GM12874 (cell line): ENCODE measurements at regions not wholly inside any gene's neighbourhood (a gene's known extent, or its start where the extent isn't known, plus 50 kb on each side); places are given as distances from the start of the nearest gene placed in this dataset.

Experiments used
- TF ChIP-seq, protein P1 (sequence below): IDR thresholded peaks from 2 replicates; pipeline ENCODE4 v1.5.1; 2011; ENCODE audit warnings: low read depth, mild to moderate bottlenecking, control low read depth, low read length, moderate library complexity; ENCODE audit not compliant: insufficient read depth

DNA sequence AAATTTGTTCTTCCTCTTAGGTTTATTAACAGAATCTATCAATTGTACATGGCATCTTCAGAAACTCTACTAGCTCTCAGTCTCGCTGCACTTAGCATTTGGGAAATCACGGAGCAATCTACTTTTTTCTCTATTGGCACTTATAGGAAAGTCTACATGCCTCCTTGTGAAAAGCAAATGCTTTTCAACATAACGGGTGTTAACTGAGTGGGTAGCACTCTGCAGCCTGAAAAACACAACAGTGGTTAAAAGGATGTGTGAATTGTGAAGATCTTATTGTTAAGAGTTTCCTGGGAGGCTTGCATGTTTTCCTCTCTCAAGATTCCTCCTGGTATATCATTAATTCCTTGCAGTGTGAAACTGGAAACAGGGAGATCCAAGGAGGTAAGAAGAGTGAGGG, 204.2 kb upstream of the SESN3 start:
- TF ChIP-seq, protein P1, sequence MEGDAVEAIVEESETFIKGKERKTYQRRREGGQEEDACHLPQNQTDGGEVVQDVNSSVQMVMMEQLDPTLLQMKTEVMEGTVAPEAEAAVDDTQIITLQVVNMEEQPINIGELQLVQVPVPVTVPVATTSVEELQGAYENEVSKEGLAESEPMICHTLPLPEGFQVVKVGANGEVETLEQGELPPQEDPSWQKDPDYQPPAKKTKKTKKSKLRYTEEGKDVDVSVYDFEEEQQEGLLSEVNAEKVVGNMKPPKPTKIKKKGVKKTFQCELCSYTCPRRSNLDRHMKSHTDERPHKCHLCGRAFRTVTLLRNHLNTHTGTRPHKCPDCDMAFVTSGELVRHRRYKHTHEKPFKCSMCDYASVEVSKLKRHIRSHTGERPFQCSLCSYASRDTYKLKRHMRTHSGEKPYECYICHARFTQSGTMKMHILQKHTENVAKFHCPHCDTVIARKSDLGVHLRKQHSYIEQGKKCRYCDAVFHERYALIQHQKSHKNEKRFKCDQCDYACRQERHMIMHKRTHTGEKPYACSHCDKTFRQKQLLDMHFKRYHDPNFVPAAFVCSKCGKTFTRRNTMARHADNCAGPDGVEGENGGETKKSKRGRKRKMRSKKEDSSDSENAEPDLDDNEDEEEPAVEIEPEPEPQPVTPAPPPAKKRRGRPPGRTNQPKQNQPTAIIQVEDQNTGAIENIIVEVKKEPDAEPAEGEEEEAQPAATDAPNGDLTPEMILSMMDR, result no peak

DNA sequence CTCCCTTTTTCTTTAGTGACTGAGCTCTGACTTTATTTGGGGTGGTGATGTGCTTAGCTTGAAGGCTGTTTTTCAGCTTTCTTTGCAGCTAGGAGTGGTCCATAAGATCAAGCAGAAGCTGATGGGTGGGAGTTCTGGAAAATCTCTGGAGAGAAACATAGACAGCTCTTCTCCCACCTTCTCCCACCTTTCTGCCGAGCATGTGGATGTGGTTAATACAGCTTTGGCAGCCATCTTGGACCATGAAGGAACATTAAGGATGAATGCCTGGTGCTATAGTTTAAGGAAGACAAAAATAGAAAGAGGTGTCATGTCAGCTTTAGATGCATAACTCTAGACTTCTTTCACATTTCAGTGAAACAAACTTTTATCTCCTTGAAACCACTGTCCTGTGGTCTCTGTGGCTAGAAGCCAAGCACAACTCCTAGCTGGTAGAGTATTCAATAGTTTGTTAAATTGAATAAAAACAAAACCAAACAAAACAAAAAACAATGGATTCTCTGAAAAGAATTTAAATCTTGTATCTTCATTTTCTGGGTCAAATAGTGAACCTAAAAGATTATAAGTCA, 203.6 kb upstream of the SESN3 start:
- TF ChIP-seq, protein P1, result no peak

DNA sequence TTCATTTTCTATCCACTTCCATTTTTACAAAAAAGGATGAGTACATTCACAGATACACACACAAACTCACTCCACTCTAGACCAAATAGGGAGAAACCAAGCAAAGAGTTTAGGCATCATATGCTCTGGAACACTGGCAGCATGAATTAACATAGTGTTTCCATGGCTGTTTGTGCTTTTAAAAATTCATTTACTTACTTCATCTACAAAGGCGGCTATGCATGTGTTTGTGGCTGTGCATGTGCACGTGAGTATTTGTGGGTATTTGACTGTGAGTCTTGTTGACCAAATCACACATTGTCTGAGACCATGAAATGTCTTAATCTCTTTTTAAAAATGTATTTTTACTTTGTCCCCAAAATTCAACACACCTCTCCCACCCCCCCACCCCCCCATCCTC, 203.0 kb upstream of the SESN3 start:
- TF ChIP-seq, protein P1, result no peak

DNA sequence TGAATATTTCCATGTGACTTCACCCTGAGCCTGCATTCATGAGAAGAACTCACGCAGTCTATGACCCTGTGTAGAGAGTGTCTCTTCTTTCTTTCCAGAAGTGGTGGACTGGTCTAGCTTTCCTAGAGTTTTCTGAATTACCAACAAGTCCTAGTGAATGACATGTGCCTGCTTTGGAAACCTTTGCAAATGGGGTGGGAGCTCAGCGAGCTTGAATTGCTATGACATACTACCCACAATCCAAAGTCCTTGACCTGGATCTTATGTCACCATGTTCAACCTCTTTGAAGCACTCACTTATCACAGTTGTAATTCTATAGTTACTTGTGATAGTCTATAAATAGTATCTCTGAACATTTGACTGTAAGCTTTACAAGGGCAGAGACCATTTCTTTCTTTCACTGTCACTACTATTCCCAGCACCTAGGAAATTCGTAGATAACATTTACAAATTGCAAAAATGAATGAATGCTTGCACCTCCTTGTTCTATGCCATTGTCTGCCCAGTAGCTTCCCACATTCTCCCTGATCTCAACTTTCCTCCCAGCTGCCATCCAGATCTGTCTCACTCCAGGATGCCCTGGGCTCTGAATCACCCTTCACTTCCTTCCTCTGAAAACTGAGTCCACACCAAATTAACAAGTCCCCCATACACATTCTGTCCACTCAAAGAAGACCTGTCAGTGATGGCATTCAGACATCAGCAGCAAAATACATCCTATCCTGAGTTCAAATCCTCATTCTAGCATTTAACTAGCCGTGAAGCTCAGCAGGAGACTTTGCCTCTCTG, 201.9 kb upstream of the SESN3 start:
- TF ChIP-seq, protein P1, result no peak

DNA sequence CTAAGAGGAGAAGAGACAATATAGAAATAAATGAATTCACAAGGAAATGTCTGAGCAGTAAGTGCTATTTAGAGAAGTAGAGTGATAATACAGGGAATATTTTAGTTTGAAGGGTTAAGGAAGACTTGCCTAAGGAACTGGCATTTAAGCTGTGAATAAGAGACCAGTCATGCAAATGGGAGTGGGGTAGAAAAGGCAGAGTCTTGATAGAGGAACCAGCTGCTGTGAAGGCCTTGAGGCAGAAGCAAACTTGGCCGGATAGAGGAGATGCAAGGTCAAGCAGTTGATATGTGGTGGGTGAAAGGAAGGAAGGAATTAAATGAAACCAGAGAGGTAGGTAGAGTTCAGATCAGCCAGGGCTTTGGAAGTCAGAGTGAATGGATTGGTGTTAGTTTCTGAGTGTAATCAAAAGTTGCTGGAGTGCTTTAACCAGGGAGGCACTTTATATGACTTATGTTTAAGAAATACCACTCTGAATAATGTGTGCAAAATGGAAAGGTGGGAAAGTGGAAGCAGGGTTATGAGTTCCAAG, 198.4 kb upstream of the SESN3 start:
- TF ChIP-seq, protein P1, result no peak

DNA sequence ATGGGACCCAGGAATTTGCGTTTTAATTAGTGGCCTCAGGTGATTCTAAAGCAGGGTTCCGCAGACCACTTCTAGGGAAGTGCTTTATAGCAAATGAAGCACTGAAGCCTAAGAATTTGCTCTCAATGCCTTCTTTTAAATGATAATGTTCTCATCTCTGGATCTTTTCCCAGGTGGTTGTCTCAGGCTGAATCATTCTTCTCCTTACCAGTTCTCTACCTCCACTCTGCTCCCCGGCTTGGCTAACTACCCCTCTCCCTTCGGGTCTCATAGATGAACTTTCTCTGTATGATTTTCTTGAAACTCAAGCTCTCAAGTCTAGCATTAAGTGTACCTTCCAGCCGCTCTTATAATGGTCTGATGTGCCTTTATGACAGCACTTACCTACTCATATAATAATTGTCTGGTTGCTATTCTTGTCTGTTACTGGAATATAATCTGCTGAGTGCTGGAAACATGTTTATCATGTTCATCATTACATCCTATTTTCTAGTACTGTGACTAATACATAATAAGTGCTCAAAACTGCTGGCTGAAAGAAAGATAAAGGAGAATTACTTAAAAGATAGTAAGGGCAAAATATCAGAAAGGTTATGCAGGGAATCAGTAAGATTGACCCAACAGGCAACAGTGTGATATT, 195.9 kb upstream of the SESN3 start:
- TF ChIP-seq, protein P1, result no peak

DNA sequence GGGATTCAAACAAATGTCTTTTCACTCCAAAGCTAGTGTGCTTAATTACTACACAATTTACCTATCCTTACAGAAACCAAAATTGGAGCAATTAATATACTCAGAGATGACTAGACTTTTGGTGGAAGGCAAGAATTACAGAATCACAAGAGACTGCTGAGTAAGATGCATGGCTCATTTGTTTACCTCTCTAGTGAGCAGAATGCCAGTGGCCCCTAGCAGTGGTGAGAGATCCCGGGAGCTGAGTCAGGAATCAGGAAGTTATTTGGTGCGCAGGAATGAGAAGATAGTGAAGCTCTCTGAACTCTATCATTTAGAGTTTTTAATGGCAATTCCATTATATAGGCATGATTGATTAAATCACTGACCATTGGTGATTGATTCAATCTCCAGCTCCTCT, 188.9 kb upstream of the SESN3 start:
- TF ChIP-seq, protein P1, result no peak
